Smooth muscle cell (in vitro differentiated cells): ENCODE measurements at regions not wholly inside any gene's neighbourhood (a gene's known extent, or its start where the extent isn't known, plus 50 kb on each side); places are given as distances from the start of the nearest gene placed in this dataset.

Experiments
- DNase-seq: peaks from one replicate; lab custom pipeline; 2025; ENCODE audit not compliant: unreplicated experiment; lab: John Stamatoyannopoulos, UW
- H2AFZ ChIP-seq: fragments of 200-600 bp; sonication (generic); 2 replicates; pipeline ENCODE4 v1.6.0; 2016; ENCODE audit warnings: antibody characterized with exemption, low read depth, mild to moderate bottlenecking
- H3F3A ChIP-seq: fragments of 200-600 bp; sonication (generic); 2 replicates; pipeline ENCODE4 v1.6.0; 2017; ENCODE audit warnings: antibody characterized with exemption, low read depth
- H3K27ac ChIP-seq: fragments of 200-600 bp; sonication (generic); 2 replicates; pipeline ENCODE4 v1.5.1; 2016; ENCODE audit warnings: low read depth, mild to moderate bottlenecking
- H3K27me3 ChIP-seq: fragments of 200-600 bp; sonication (generic); 2 replicates; pipeline ENCODE4 v1.6.1; 2016; ENCODE audit warnings: low read depth, mild to moderate bottlenecking
- H3K36me3 ChIP-seq: fragments of 200-600 bp; sonication (generic); 2 replicates; pipeline ENCODE4 v1.5.1; 2016; ENCODE audit warnings: low read depth
- H3K4me1 ChIP-seq: fragments of 200-600 bp; sonication (generic); 2 replicates; pipeline ENCODE4 v1.5.1; 2016; ENCODE audit warnings: low read depth
- H3K4me2 ChIP-seq: fragments of 200-600 bp; sonication (generic); 2 replicates; pipeline ENCODE4 v1.6.0; 2016; ENCODE audit warnings: mild to moderate bottlenecking
- H3K4me3 ChIP-seq: fragments of 200-600 bp; sonication (generic); 2 replicates; pipeline ENCODE4 v1.5.1; 2016; ENCODE audit warnings: mild to moderate bottlenecking
- H3K79me2 ChIP-seq: fragments of 200-600 bp; sonication (generic); 2 replicates; pipeline ENCODE4 v1.6.0; 2016; ENCODE audit warnings: low read depth, mild to moderate bottlenecking
- H3K9ac ChIP-seq: fragments of 200-600 bp; sonication (generic); 2 replicates; pipeline ENCODE4 v1.6.0; 2016; ENCODE audit warnings: low read depth
- H3K9me3 ChIP-seq: fragments of 200-600 bp; sonication (generic); replicated peaks from 2 replicates; pipeline ENCODE4 v1.5.1; 2016; ENCODE audit warnings: low read depth
- H4K20me1 ChIP-seq: fragments of 200-600 bp; sonication (generic); 2 replicates; pipeline ENCODE4 v1.6.0; 2016; ENCODE audit warnings: low read depth
- CTCF ChIP-seq: fragments of 200-600 bp; sonication (generic); IDR thresholded peaks from 2 replicates; pipeline ENCODE4 v1.5.1; 2017; ENCODE audit warnings: borderline replicate concordance, mild to moderate bottlenecking, antibody characterized with exemption; ENCODE audit not compliant: insufficient read depth, poor library complexity, severe bottlenecking
- WGBS: methylation state at CpG from one replicate; pipeline ENCODE4 v1.1.7; 2016; ENCODE audit warnings: low lambda C conversion rate; 5-methylcytosine and 5-hydroxymethylcytosine counted together

- Histone ChIP-seq H3K9ac (no peak overlapping the region), H4K20me1 (no peaks in the 10 kb centered on the region), H3K27me3 (peaks cover 39% of the 10 kb centered on the region), H3K27ac (no peak overlapping the region), H3K4me1 (peaks cover 5% of the 10 kb centered on the region), H2AFZ (no peak overlapping the region), H3K4me3 (no peak overlapping the region), H3K36me3 (no peaks in the 10 kb centered on the region), H3K79me2 (no peaks in the 10 kb centered on the region), H3K9me3 (no peaks in the 10 kb centered on the region), H3K4me2 (no peak overlapping the region), H3F3A (no peaks in the 10 kb centered on the region)
- 78% methylated on average over 1 of the region's 1 CpG for WGBS
- DNase-seq, result no peak
- TF ChIP-seq CTCF, result no peak
Measured at GRCh38 chr10:117905404-117905803, 141.3 kb downstream of the RAB11FIP2 start.

- WGBS, result 90% methylated on average over 2 of the region's 2 CpGs
- no peaks in the 10 kb centered on the region for H3K9me3 ChIP-seq
- no peak overlapping the region for H3K9ac ChIP-seq
- peaks cover 62% of the 10 kb centered on the region for H3K27me3 ChIP-seq
- H2AFZ ChIP-seq, result no peak overlapping the region
- no peaks in the 10 kb centered on the region for H4K20me1 ChIP-seq
- no peak overlapping the region for H3K27ac ChIP-seq
- no peaks in the 10 kb centered on the region for H3K79me2 ChIP-seq
- no peak overlapping the region for H3K4me3 ChIP-seq
- H3K4me1 ChIP-seq, result peaks cover 5% of the 10 kb centered on the region
- H3F3A ChIP-seq, result no peaks in the 10 kb centered on the region
- H3K4me2 ChIP-seq, result no peak overlapping the region
- no peak for TF ChIP-seq CTCF
- no peak for DNase-seq
- H3K36me3 ChIP-seq, result no peaks in the 10 kb centered on the region
Measured at GRCh38 chr10:117911684-117912083, 135.1 kb downstream of the RAB11FIP2 start.

- Histone ChIP-seq H3K4me1 (no peaks in the 10 kb centered on the region), H3K79me2 (no peaks in the 10 kb centered on the region), H3K9me3 (no peaks in the 10 kb centered on the region), H4K20me1 (no peaks in the 10 kb centered on the region), H3K4me2 (no peak overlapping the region), H3K4me3 (no peak overlapping the region), H3F3A (no peaks in the 10 kb centered on the region), H3K36me3 (no peaks in the 10 kb centered on the region), H3K9ac (no peak overlapping the region), H3K27me3 (peaks cover 45% of the 10 kb centered on the region), H2AFZ (no peak overlapping the region), H3K27ac (no peak overlapping the region)
- DNase-seq, result no peak
- WGBS, result 96% methylated on average over 6 of the region's 6 CpGs
- TF ChIP-seq CTCF, result no peak
Measured at GRCh38 chr10:117914334-117914733, 132.4 kb downstream of the RAB11FIP2 start.

- no peak overlapping the region for H2AFZ ChIP-seq
- 83% methylated on average over 3 of the region's 3 CpGs for WGBS
- no peaks in the 10 kb centered on the region for H3K79me2 ChIP-seq
- no peaks in the 10 kb centered on the region for H4K20me1 ChIP-seq
- H3F3A ChIP-seq, result no peaks in the 10 kb centered on the region
- DNase-seq, result no peak
- H3K36me3 ChIP-seq, result no peaks in the 10 kb centered on the region
- no peak for TF ChIP-seq CTCF
- H3K4me3 ChIP-seq, result no peak overlapping the region
- peaks cover 27% of the 10 kb centered on the region for H3K27me3 ChIP-seq
- H3K9ac ChIP-seq, result no peak overlapping the region
- no peaks in the 10 kb centered on the region for H3K9me3 ChIP-seq
- no peak overlapping the region for H3K4me2 ChIP-seq
- no peaks in the 10 kb centered on the region for H3K4me1 ChIP-seq
- no peak overlapping the region for H3K27ac ChIP-seq
Measured at GRCh38 chr10:117920956-117921355, 125.8 kb downstream of the RAB11FIP2 start.
